ENCODE measurements at regions not wholly inside any gene's neighbourhood (a gene's known extent, or its start where the extent isn't known, plus 50 kb on each side); places are given as distances from the start of the nearest gene placed in this dataset.

- TF ChIP-seq CTCF (conservative IDR thresholded peaks at IDR 0.05; ENCODE audit: low read length) (no peak), EZH2phosphoT487 (IDR thresholded peaks at IDR 0.05; ENCODE audit: borderline replicate concordance, low read depth, low read length) (no peak)
Measured at GRCh38 chr12:59382282-59383078, 213.3 kb upstream of the SLC16A7 start.
